Stimulated activated CD8-positive, alpha-beta memory T cell treated with anti-CD3 and anti-CD28 coated beads, Interleukin-4, amount 100 ng/mL, for 48 hours (primary cell): ENCODE measurements at regions not wholly inside any gene's neighbourhood (a gene's known extent, or its start where the extent isn't known, plus 50 kb on each side); places are given as distances from the start of the nearest gene placed in this dataset.

Source experiments
- DNase-seq: peaks from one replicate; pipeline ENCODE4 v3.0.0-alpha.2; 2020

GRCh38 chr5:166370928-166371690 is 1920.3 kb upstream of the WWC1 start:
- DNase-seq: no peak

GRCh38 chr5:166373817-166374216 is 1917.6 kb upstream of the WWC1 start:
- DNase-seq: no peak

GRCh38 chr5:166377756-166378155 is 1913.7 kb upstream of the WWC1 start:
- DNase-seq: no peak

DNA sequence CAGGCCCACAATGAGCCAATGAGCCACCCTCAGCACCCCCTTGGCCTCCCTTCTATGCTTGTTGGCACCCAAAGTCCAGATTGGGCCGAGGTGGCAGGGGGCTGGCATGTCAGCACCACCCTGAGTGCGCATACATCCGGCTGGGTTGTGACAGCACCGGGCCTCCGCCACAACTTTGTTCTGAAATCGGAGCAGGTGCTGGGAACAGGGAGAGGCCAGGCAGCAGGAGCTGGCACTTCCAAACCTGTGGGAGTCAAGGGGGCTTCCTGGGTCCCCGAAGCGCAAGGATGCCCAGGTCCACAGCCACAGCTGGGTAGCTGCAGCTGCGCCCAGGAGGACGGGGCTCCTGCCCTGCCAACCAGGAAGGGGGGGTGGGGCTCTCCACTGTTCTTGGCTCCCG is 1911.9 kb upstream of the WWC1 start:
- DNase-seq: no peak

GRCh38 chr5:166382031-166382430 is 1909.4 kb upstream of the WWC1 start:
- no peak for DNase-seq

GRCh38 chr5:166398131-166398530 is 1893.3 kb upstream of the WWC1 start:
- no peak for DNase-seq

DNA sequence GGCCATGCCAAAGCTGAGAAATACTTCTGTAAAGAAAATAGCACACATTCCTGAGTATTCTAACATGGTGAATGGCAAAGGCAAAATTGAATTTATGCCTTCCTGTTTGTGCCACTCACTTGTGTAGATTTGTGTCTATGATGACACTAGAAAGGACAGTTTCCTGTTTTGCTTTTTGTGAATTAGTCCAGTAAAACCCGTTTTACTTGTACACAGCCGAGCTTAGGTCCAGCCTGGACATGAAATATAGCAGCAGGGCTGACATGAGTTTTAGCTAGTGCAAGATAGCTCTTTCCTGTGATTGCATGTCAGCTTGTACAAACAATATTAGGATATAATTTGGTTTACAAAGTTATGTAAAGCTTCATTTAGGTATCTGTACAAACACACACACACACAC is 1891.7 kb upstream of the WWC1 start:
- DNase-seq: no peak

- no peak for DNase-seq
Observed at GRCh38 chr5:166401391-166401790, 1890.1 kb upstream of the WWC1 start.

GRCh38 chr5:166412191-166412590 is 1879.3 kb upstream of the WWC1 start:
- no peak for DNase-seq

DNA sequence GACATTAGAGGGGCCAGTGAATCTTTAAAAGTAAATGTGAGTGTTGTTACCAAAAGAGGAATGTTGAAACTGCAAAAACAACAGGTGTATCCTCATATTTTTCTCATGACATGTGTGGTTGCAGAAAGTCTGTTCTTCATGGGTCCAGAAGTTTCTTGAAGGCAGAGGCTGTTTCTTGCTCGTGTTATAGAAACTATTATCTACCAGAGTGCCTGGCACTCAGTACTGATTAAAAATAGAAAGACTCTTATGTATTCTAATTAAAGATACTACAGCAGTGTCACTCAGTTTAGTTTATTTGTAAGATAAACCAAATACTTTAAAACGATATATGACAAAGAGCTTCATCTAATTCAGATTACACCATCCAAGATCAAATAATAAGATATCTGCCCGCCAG is 1864.2 kb upstream of the WWC1 start:
- DNase-seq: no peak

DNA sequence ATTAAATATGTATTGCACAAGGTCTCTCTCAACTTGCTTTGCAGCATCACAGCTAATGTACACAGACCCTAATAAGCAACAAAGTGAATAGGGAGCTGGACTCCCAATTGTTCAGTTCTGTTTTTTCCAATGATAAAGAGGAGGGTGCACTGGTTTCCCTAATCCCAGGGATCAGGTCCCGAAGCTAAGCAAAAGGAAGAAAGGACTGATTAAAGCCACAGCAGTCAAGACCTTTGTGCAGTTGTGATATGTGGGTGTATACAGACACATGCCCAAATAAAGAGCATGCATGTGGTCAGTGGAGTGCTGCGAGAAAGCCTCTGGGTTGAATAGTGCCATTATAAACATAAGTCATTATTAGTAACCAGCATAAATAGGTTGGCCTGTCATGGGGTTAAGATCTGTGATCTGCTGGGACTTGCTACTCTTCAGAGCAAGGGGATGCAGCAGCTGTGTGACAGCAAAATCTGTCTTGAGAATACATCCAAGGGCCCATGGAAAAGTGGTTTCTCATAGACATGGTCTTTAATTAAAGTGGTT is 1863.1 kb upstream of the WWC1 start:
- no peak for DNase-seq

- no peak for DNase-seq
Observed at GRCh38 chr5:166430491-166431319, 1860.7 kb upstream of the WWC1 start.

- DNase-seq: no peak
Observed at GRCh38 chr5:166431456-166431855, 1860.0 kb upstream of the WWC1 start.

DNA sequence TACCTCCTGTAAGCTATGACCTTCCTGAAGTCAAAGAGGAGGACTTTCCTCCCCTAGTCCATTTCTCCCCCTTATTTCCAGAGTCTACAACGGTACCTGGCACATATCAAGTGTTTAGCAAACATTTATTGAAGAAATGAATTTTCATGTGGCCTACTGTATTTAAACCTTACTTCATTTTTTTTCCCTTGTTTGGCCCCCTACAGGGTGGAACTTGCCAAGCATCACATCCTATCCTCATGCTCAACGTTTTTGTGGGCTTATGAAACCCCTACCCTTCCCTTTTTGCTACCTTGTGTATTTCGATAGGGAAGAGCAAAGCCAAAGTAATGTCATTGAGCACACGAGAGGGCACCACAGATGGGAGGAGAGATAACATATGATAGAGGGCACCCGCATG is 1857.8 kb upstream of the WWC1 start:
- no peak for DNase-seq

GRCh38 chr5:166436872-166437271 is 1854.6 kb upstream of the WWC1 start:
- DNase-seq: no peak

GRCh38 chr5:166486348-166486747 is 1805.1 kb upstream of the WWC1 start:
- no peak for DNase-seq

DNA sequence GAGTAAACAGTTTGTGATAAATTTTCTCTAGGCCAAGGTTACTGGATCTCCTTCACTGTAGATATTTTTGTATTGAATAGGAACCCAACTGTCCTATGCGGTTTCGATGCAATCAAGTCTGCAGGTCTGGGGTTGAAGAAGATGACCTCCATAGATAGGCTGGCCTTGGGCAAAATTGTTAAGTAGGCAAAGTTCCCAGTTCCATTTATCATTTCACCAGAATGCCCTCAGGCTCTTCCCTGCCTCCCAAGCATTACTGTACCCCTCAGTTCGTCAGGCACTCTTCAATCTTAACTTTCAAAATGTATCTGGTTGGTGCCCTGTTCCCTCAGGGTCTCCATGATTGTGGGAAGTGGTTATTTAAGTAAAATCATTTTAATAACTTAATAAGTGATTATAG is 1802.9 kb upstream of the WWC1 start:
- no peak for DNase-seq

DNA sequence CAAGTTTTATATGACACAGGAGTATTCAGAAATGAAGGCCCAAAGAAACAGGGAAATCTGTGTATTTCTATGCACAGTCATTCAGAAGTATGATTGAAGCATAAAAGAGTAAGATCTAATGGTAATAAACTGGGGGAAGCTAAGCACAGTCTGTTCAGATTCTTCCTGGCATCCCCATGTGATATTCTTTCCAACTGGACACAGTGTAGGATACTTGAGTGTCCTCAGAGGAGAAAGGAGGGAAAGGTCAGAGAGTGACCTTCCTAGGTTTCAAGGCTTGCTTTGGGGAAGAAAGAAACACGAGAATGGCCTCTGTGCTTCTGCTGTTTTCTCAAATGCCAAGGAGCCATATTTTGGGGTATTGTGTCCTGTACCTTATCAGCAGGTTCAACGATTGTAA is 1798.4 kb upstream of the WWC1 start:
- DNase-seq: no peak

GRCh38 chr5:166493612-166494011 is 1797.8 kb upstream of the WWC1 start:
- DNase-seq: no peak

DNA sequence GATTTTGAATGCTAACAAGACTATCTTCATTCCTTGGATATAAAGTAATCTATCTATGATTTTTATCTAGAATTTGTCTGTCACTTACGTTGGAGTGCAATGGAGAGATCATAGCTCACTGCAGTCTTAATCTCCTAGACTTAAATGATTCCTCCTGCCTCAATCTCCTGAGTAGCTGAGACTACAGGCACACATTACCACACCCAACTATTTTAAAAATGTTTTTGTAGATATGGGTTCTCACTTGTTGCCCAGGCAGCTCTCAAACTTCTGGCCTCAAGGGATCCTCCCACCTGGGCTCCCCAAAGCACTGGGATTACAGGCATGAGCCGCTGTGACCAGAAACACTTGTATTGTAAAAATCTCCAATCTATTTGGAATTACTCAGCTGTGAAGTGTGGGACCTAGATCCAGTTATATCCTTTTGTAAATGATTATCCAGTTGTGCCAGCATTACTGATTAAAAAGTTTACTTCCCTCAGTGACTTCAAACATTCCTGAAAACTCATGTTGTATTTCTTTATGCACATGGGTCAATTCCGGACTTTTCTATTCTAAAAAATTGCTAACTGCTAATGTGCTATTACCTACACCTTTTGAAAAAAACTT is 1793.8 kb upstream of the WWC1 start:
- DNase-seq: no peak

- no peak for DNase-seq
Observed at GRCh38 chr5:166499447-166500240, 1791.8 kb upstream of the WWC1 start.

- DNase-seq: no peak
Observed at GRCh38 chr5:166503506-166503905, 1787.9 kb upstream of the WWC1 start.

- no peak for DNase-seq
Observed at GRCh38 chr5:166505067-166505466, 1786.4 kb upstream of the WWC1 start.
